OCI-LY7 (cell line): ENCODE measurements at regions not wholly inside any gene's neighbourhood (a gene's known extent, or its start where the extent isn't known, plus 50 kb on each side); places are given as distances from the start of the nearest gene placed in this dataset.

Experiments
- BruUV-seq: library from RNA; stranded (reverse); fragments of 400-500 nt; replicated peaks from 2 replicates; lab custom pipeline; 2021; lab: Mats Ljungman, UMichigan
- CTCF ChIA-PET: fragments of 300-600 bp; sonication (Branson Sonifier 250); formaldehyde crosslinking; loops from one replicate; lab custom pipeline; 2022; ENCODE audit warnings: antibody characterized with exemption; ENCODE audit not compliant: unreplicated experiment; lab: Charles Lee
- POLR2A ChIA-PET: fragments of 300-600 bp; sonication (Branson Sonifier 250); formaldehyde crosslinking; loops from one replicate; lab custom pipeline; 2022; ENCODE audit warnings: antibody characterized with exemption; lab: Charles Lee
- DNase-seq: peaks from one replicate; pipeline ENCODE4 v3.0.0-alpha.2; 2015; ENCODE audit warnings: low spot score
- H2AFZ ChIP-seq: fragments of 200-600 bp; sonication (generic), shearing (Covaris generic); 2 replicates; pipeline ENCODE4 v1.6.1; 2014; ENCODE audit warnings: mild to moderate bottlenecking, antibody characterized with exemption, low read length, moderate library complexity
- H3K27ac ChIP-seq: fragments of 200-600 bp; sonication (generic); 2 replicates; pipeline ENCODE4 v1.5.1; 2014; ENCODE audit warnings: mixed run types, low read depth, mild to moderate bottlenecking, moderate library complexity, low read length, inconsistent platforms; ENCODE audit not compliant: poor library complexity, severe bottlenecking
- H3K36me3 ChIP-seq: fragments of 200-600 bp; sonication (generic); 2 replicates; pipeline ENCODE4 v1.6.1; 2014; ENCODE audit warnings: mild to moderate bottlenecking, antibody characterized with exemption, low read length, moderate library complexity, mixed read lengths; ENCODE audit not compliant: insufficient read depth
- H3K4me1 ChIP-seq: fragments of 200-600 bp; sonication (generic); 2 replicates; pipeline ENCODE4 v1.5.1; 2014; ENCODE audit warnings: mild to moderate bottlenecking, low read length; ENCODE audit not compliant: insufficient read depth, poor library complexity, severe bottlenecking
- H3K4me2 ChIP-seq: fragments of 200-600 bp; sonication (generic); 2 replicates; pipeline ENCODE4 v1.6.1; 2014; ENCODE audit warnings: mild to moderate bottlenecking, low read length
- H3K4me3 ChIP-seq: fragments of 200-600 bp; sonication (generic); 2 replicates; pipeline ENCODE4 v1.5.1; 2014; ENCODE audit warnings: mild to moderate bottlenecking, low read depth, low read length; ENCODE audit not compliant: poor library complexity, severe bottlenecking
- H3K79me2 ChIP-seq: fragments of 200-600 bp; sonication (generic); 2 replicates; pipeline ENCODE4 v1.6.1; 2016; ENCODE audit warnings: low read depth, mild to moderate bottlenecking, low read length, moderate library complexity, mixed read lengths; ENCODE audit not compliant: insufficient read depth
- H3K9me2 ChIP-seq: fragments of 200-600 bp; sonication (generic); 2 replicates; pipeline ENCODE4 v1.6.1; 2016; ENCODE audit warnings: mild to moderate bottlenecking, low read length, mixed read lengths; ENCODE audit not compliant: insufficient read depth
- H3K9me3 ChIP-seq: fragments of 200-600 bp; sonication (generic); 2 replicates; pipeline ENCODE4 v1.6.1; 2014; ENCODE audit warnings: mild to moderate bottlenecking, mixed run types, low read length, mixed read lengths
- H4K20me1 ChIP-seq: fragments of 200-600 bp; sonication (generic); 2 replicates; pipeline ENCODE4 v1.6.1; 2014; ENCODE audit warnings: mild to moderate bottlenecking, antibody characterized with exemption, low read length, moderate library complexity, mixed read lengths; ENCODE audit not compliant: insufficient read depth
- CTCF ChIP-seq: fragments of 200-600 bp; sonication (generic); conservative IDR thresholded peaks from 2 replicates; pipeline ENCODE4 v1.5.1; 2014; ENCODE audit warnings: mild to moderate bottlenecking, antibody characterized with exemption, low read length, moderate library complexity, mixed read lengths
- EZH2phosphoT487 ChIP-seq: fragments of 200-600 bp; sonication (generic); IDR thresholded peaks from 2 replicates; pipeline ENCODE4 v1.6.1; 2018; ENCODE audit warnings: low read depth, borderline replicate concordance, mild to moderate bottlenecking, mixed run types, antibody characterized with exemption, low read length, moderate library complexity, mixed read lengths
- intact Hi-C: fragments of 100-400 bp; cut with micrococcal nuclease; formaldehyde crosslinking; loops from one replicate; pipeline ENCODE4 v1.10.0; 2022; ENCODE audit not compliant: unreplicated experiment

GRCh38 chr3:74739242-74739641, 124.8 kb upstream of the CNTN3 start:
- Histone ChIP-seq H4K20me1 (no peaks in the 10 kb centered on the region), H3K36me3 (no peaks in the 10 kb centered on the region), H3K4me2 (no peak overlapping the region), H3K9me2 (no peaks in the 10 kb centered on the region), H2AFZ (no peak overlapping the region), H3K27ac (no peak overlapping the region), H3K4me3 (no peak overlapping the region), H3K4me1 (no peaks in the 10 kb centered on the region), H3K79me2 (no peaks in the 10 kb centered on the region), H3K9me3 (no peaks in the 10 kb centered on the region)
- no peak for DNase-seq
- POLR2A ChIA-PET, result no interaction called here
- intact Hi-C loops, result no loop called here
- TF ChIP-seq CTCF (no peak), EZH2phosphoT487 (no peak)
- CTCF ChIA-PET, result no interaction called here
- BruUV-seq, result no TSS peak

- Histone ChIP-seq H3K4me2 (no peak overlapping the region), H2AFZ (no peak overlapping the region), H4K20me1 (no peaks in the 10 kb centered on the region), H3K36me3 (no peaks in the 10 kb centered on the region), H3K9me3 (no peaks in the 10 kb centered on the region), H3K79me2 (no peaks in the 10 kb centered on the region), H3K4me1 (no peaks in the 10 kb centered on the region), H3K27ac (no peak overlapping the region), H3K4me3 (no peak overlapping the region), H3K9me2 (no peaks in the 10 kb centered on the region)
- POLR2A ChIA-PET, result interaction anchor here (1.3 kb wide), 1 partner anchor 12 kb away, joined by 8 read pairs; no protein-coding TSS in a partner anchor
- DNase-seq, result no peak
- CTCF ChIA-PET, result no interaction called here
- TF ChIP-seq CTCF (no peak), EZH2phosphoT487 (no peak)
- BruUV-seq, result no TSS peak
- intact Hi-C loops, result no loop called here
These were observed 107.8 kb upstream of the CNTN3 start for GRCh38 chr3:74722211-74722610.

- no peaks in the 10 kb centered on the region for H3K9me3 ChIP-seq
- H3K4me2 ChIP-seq, result no peak overlapping the region
- no peaks in the 10 kb centered on the region for H3K4me1 ChIP-seq
- no peaks in the 10 kb centered on the region for H3K36me3 ChIP-seq
- H3K9me2 ChIP-seq, result no peaks in the 10 kb centered on the region
- no peaks in the 10 kb centered on the region for H3K79me2 ChIP-seq
- ChIA-PET POLR2A (no interaction called here), CTCF (no interaction called here)
- no peak for DNase-seq
- H3K27ac ChIP-seq, result no peak overlapping the region
- intact Hi-C loops, result no loop called here
- no peaks in the 10 kb centered on the region for H4K20me1 ChIP-seq
- no peak overlapping the region for H3K4me3 ChIP-seq
- no peak for TF ChIP-seq EZH2phosphoT487
- TF ChIP-seq CTCF, result no peak
- BruUV-seq, result no TSS peak
- H2AFZ ChIP-seq, result no peak overlapping the region
These were observed 99.5 kb upstream of the CNTN3 start for GRCh38 chr3:74713977-74714376.
